GM12878 (cell line): ENCODE measurements at regions not wholly inside any gene's neighbourhood (a gene's known extent, or its start where the extent isn't known, plus 50 kb on each side); places are given as distances from the start of the nearest gene placed in this dataset.

Experiments used
- CREB1 ChIP-seq: IDR thresholded peaks from 2 replicates; pipeline ENCODE4 v1.6.1; 2012; ENCODE audit warnings: low read depth, mild to moderate bottlenecking, inconsistent platforms
- CTCF ChIP-seq, 3 experiments: IDR thresholded peaks in 2 of 3; conservative IDR thresholded peaks in 1 of 3; 2 replicates each; pipeline ENCODE4 v1.5.1; 2011; ENCODE audit warnings: low read depth in 3 of 3, low read length in 3 of 3, mild to moderate bottlenecking in 3 of 3, control low read depth in 2 of 3, moderate library complexity in 2 of 3, inconsistent platforms in 1 of 3, mixed read lengths in 1 of 3; ENCODE audit not compliant: control insufficient read depth in 2 of 3, insufficient read depth in 1 of 3; ENCODE audit errors: extremely low read depth in 1 of 3
- EP300 ChIP-seq, 2 experiments: fragments of 150-350 bp in 1 of 2; IDR thresholded peaks; 2 replicates each; pipeline ENCODE4 v1.6.1; 2011 to 2012; ENCODE audit warnings: low read depth in 2 of 2, low read length in 2 of 2, borderline replicate concordance in 1 of 2, improper control_type of control experiment in 1 of 2, inconsistent platforms in 1 of 2; ENCODE audit not compliant: control insufficient read depth in 1 of 2
- IRF3 ChIP-seq: fragments of 450-650 bp; IDR thresholded peaks from 2 replicates; pipeline ENCODE4 v1.6.1; 2014; ENCODE audit warnings: mild to moderate bottlenecking
- MEF2A ChIP-seq: IDR thresholded peaks from 2 replicates; pipeline ENCODE4 v1.6.1; 2011; ENCODE audit warnings: low read depth, mild to moderate bottlenecking, low read length, moderate library complexity; ENCODE audit not compliant: insufficient read depth
- MTA3 ChIP-seq: IDR thresholded peaks from 2 replicates; pipeline ENCODE4 v1.6.1; 2012; ENCODE audit warnings: low read length, inconsistent platforms, borderline replicate concordance
- POLR2A ChIP-seq: IDR thresholded peaks from 2 replicates; pipeline ENCODE4 v1.6.1; 2011; ENCODE audit warnings: low read depth, mild to moderate bottlenecking, low read length
- POLR2AphosphoS5 ChIP-seq: IDR thresholded peaks from 2 replicates; pipeline ENCODE4 v1.6.1; 2011; ENCODE audit warnings: mild to moderate bottlenecking, low read length, inconsistent platforms
- SPI1 ChIP-seq: IDR thresholded peaks from 2 replicates; pipeline ENCODE4 v1.6.1; 2011; ENCODE audit warnings: low read depth, mild to moderate bottlenecking, low read length, moderate library complexity, borderline replicate concordance; ENCODE audit not compliant: insufficient read depth
- TF ChIP-seq, protein P1 (sequence below): IDR thresholded peaks from 2 replicates; pipeline ENCODE4 v1.6.1; 2012; ENCODE audit warnings: low read depth, low read length, improper control_type of control experiment

DNA sequence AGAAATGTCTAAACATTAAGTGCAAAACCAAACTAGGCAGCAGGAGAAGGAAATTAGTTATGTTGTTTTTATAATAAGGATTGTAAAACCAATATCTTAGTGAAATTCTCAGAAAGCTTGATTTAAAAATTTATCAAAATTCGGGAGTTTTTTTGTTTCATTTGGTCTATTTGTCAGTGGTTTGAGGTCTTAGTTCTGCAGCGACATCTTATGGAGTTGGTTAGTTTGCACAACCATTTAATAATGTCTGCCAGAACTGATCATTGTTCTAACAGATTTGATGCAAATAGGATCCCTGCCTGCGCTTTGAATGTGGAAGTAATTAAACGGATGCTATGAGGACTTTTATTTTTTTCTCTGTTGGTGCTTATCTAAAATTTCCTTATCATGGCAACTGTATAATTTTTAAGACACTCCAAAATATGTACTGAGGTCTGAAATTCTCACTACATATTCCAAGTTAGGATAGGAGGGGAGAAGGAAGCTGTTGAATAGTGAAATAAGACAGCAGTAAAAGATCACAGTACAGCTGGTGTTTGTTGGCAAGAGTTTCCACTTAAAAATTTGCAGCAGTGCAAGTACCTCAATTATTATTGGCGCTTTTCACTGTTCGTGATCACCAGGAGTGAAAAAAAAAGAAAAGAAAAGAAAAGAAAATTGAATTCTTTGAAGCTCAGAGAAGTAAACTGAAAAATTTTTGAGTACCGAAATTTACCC, 2521.4 kb downstream of the ARAP2 start:
- TF ChIP-seq CREB1 (no peak), EP300 (IDR thresholded peaks at IDR 0.05; ENCODE audit: borderline replicate concordance in 1 of 2, control insufficient read depth in 1 of 2, low read depth in 2 of 2, low read length in 2 of 2) (no peak), SPI1 (no peak), IRF3 (no peak), POLR2AphosphoS5 (no peak), POLR2A (no peak), MTA3 (no peak), CTCF (IDR thresholded peaks at IDR 0.05 in 2 of 3, conservative IDR thresholded peaks at IDR 0.05 in 1 of 3; ENCODE audit: control insufficient read depth in 2 of 3, extremely low read depth in 1 of 3, insufficient read depth in 1 of 3, low read depth in 3 of 3, low read length in 3 of 3) (peak in 1 of 3 experiments; percentile 25; a peak in 2 of 6 replicates), MEF2A (no peak)
- TF ChIP-seq, protein P1, sequence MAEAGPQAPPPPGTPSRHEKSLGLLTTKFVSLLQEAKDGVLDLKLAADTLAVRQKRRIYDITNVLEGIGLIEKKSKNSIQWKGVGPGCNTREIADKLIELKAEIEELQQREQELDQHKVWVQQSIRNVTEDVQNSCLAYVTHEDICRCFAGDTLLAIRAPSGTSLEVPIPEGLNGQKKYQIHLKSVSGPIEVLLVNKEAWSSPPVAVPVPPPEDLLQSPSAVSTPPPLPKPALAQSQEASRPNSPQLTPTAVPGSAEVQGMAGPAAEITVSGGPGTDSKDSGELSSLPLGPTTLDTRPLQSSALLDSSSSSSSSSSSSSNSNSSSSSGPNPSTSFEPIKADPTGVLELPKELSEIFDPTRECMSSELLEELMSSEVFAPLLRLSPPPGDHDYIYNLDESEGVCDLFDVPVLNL, result no peak
